GM23248 (cell line): ENCODE measurements at regions not wholly inside any gene's neighbourhood (a gene's known extent, or its start where the extent isn't known, plus 50 kb on each side); places are given as distances from the start of the nearest gene placed in this dataset.

ENCODE experiments used
- EZH2 ChIP-seq: fragments of 200-600 bp; sonication (generic); IDR thresholded peaks from 2 replicates; pipeline ENCODE4 v1.6.1; 2018; ENCODE audit warnings: antibody characterized with exemption, mild to moderate bottlenecking; ENCODE audit not compliant: insufficient read depth, poor library complexity, severe bottlenecking
- EZH2phosphoT487 ChIP-seq: fragments of 200-600 bp; sonication (generic); IDR thresholded peaks from 2 replicates; pipeline ENCODE4 v1.6.1; 2018; ENCODE audit warnings: antibody characterized with exemption, moderate library complexity, mild to moderate bottlenecking, low read depth; ENCODE audit not compliant: insufficient read depth

- TF ChIP-seq EZH2 (no peak), EZH2phosphoT487 (no peak)
Measured at GRCh38 chr3:159210336-159210735, 408.5 kb downstream of the MFSD1 start.
